ENCODE measurements at regions not wholly inside any gene's neighbourhood (a gene's known extent, or its start where the extent isn't known, plus 50 kb on each side); places are given as distances from the start of the nearest gene placed in this dataset.

DNA sequence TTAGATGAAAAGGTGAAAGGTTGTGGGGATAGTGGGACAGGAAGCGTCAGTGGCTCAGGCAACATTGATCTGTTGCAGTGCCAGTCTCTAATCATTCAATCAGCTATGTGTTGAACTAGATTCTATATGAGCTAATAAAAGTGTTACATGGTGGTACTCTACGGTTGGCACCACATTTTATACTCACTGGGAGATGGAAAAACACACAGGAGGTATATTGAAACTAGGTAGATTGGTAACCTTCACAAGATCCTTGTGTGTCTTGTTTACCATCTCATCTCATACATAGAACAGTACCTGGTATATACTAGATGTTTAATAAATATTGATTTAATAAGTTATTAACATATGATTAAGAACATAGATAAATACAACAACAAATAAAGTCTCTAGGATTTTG is 152.7 kb downstream of the NAA11 start:
- peaks cover 0 to 36% (median 8%) of the 10 kb centered on the region in 4 donors for H3K4me1 ChIP-seq
- intact Hi-C loops (cut with DNase I; ENCODE audit: low total_unique reads), result no loop called here
- no peak for TF ChIP-seq EP300 (IDR thresholded peaks at IDR 0.05)
- TF ChIP-seq, protein P1, sequence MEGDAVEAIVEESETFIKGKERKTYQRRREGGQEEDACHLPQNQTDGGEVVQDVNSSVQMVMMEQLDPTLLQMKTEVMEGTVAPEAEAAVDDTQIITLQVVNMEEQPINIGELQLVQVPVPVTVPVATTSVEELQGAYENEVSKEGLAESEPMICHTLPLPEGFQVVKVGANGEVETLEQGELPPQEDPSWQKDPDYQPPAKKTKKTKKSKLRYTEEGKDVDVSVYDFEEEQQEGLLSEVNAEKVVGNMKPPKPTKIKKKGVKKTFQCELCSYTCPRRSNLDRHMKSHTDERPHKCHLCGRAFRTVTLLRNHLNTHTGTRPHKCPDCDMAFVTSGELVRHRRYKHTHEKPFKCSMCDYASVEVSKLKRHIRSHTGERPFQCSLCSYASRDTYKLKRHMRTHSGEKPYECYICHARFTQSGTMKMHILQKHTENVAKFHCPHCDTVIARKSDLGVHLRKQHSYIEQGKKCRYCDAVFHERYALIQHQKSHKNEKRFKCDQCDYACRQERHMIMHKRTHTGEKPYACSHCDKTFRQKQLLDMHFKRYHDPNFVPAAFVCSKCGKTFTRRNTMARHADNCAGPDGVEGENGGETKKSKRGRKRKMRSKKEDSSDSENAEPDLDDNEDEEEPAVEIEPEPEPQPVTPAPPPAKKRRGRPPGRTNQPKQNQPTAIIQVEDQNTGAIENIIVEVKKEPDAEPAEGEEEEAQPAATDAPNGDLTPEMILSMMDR (IDR thresholded peaks at IDR 0.05), result no peak
- TF ChIP-seq POLR2AphosphoS5 (IDR thresholded peaks at IDR 0.05), result no peak
- TF ChIP-seq POLR2A (IDR thresholded peaks at IDR 0.05), result no peak
- WGBS, 5 donors, result 78 to 88% (median 87%) methylated on average over 2 of the region's 2 CpGs
- no peak overlapping the region for H3K4me3 ChIP-seq
- no peak overlapping the region for H3K27ac ChIP-seq
- no peak for DNase-seq
- peaks cover 0 to 13% (median 5%) of the 10 kb centered on the region in 4 donors for H3K9me3 ChIP-seq
- no peaks in the 10 kb centered on the region for H3K27me3 ChIP-seq
- no peaks in the 10 kb centered on the region for H3K36me3 ChIP-seq

- TF ChIP-seq, protein P1 (IDR thresholded peaks at IDR 0.05), result no peak
- TF ChIP-seq POLR2AphosphoS5 (IDR thresholded peaks at IDR 0.05) (no peak), POLR2A (IDR thresholded peaks at IDR 0.05) (no peak), EP300 (IDR thresholded peaks at IDR 0.05) (no peak)
- no peaks in the 10 kb centered on the region for H3K27me3 ChIP-seq
- intact Hi-C loops (cut with DNase I; ENCODE audit: low total_unique reads), result no loop called here
- 91 to 100% (median 97%) methylated on average over 1 of the region's 1 CpG for WGBS, 5 donors
- H3K36me3 ChIP-seq, result no peaks in the 10 kb centered on the region
- peaks cover 0 to 26% (median 3%) of the 10 kb centered on the region in 4 donors for H3K4me1 ChIP-seq
- H3K4me3 ChIP-seq, result no peak overlapping the region
- H3K27ac ChIP-seq, result no peak overlapping the region
- H3K9me3 ChIP-seq, result peaks cover 0 to 18% (median 7%) of the 10 kb centered on the region in 4 donors
- DNase-seq, result no peak
These were observed 155.8 kb downstream of the NAA11 start for GRCh38 chr4:79170077-79170476.

DNA sequence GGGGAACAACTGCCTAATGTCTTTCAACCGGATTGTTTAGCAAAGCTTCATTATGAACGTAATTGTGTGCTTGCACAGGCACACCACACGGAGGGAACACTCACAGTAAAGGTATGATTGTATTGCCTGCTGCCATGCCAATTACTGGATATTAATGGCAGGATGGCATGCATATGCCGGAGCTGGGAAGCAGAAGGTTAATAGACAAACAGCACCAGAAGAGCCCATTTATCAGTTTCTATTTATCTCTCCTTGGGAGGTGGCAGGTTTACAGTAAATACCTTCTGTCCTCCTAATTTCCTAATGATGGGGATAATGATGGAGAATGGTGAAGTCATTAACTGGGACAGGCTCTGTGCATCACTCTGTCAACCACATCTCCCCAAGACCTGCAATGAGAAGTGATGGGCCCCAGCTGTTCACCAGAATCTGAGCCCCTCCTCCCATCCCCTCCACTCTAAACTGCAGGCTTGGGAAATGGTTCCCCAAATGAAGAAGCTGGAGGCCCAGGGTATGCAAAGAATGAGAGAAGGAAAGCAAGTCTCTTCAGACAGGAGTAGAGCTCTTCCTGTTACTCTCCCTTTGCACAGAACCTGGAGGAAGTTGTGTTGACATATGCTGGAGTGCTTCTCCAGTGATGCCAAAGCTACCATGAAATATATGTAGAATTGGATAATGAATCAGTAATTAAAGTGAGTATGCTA is 160.8 kb downstream of the NAA11 start:
- intact Hi-C loops (cut with DNase I; ENCODE audit: low total_unique reads), result no loop called here
- 56 to 66% (median 60%) methylated on average over 3 to 4 of the region's 4 CpGs for WGBS, 5 donors

GRCh38 chr4:79163981-79164490 is 161.8 kb downstream of the NAA11 start:
- no peak overlapping the region for H3K4me3 ChIP-seq
- WGBS, 5 donors, result 56 to 73% (median 63%) methylated on average over 4 of the region's 4 CpGs
- no peak for DNase-seq
- no peak for TF ChIP-seq POLR2AphosphoS5 (IDR thresholded peaks at IDR 0.05)
- TF ChIP-seq, protein P1 (IDR thresholded peaks at IDR 0.05), result no peak
- TF ChIP-seq EP300 (IDR thresholded peaks at IDR 0.05), result no peak
- no peak for TF ChIP-seq POLR2A (IDR thresholded peaks at IDR 0.05)
- H3K36me3 ChIP-seq, result no peaks in the 10 kb centered on the region
- H3K4me1 ChIP-seq, result no peaks in the 10 kb centered on the region
- H3K27me3 ChIP-seq, result no peaks in the 10 kb centered on the region
- intact Hi-C loops (cut with DNase I; ENCODE audit: low total_unique reads), result no loop called here
- H3K9me3 ChIP-seq, result peaks cover 0 to 10% (median 4%) of the 10 kb centered on the region in 4 donors
- no peak overlapping the region for H3K27ac ChIP-seq

More for the DNA sequence above, 160.8 kb downstream of the NAA11 start:
- Histone ChIP-seq H3K27ac (no peak overlapping the region), H3K4me3 (no peak overlapping the region), H3K9me3 (peaks cover 0 to 18% (median 7%) of the 10 kb centered on the region in 4 donors), H3K27me3 (no peaks in the 10 kb centered on the region), H3K4me1 (no peaks in the 10 kb centered on the region), H3K36me3 (no peaks in the 10 kb centered on the region)
- DNase-seq, result no peak
- TF ChIP-seq POLR2AphosphoS5 (IDR thresholded peaks at IDR 0.05) (no peak), EP300 (IDR thresholded peaks at IDR 0.05) (no peak), POLR2A (IDR thresholded peaks at IDR 0.05) (no peak)
- TF ChIP-seq, protein P1 (IDR thresholded peaks at IDR 0.05), result no peak

Data from stomach (tissue), 8 donors.